Stimulated activated effector memory CD8-positive, alpha-beta T cell treated with anti-CD3 and anti-CD28 coated beads, Interleukin-12 subunit alpha, Interleukin-12 subunit beta, amount 100 ng/mL, for 72 hours (primary cell): ENCODE measurements at regions not wholly inside any gene's neighbourhood (a gene's known extent, or its start where the extent isn't known, plus 50 kb on each side); places are given as distances from the start of the nearest gene placed in this dataset.
"Not testable (repeated sequence)": the region's sequence is repeated elsewhere in the genome, so short reads cannot be mapped to it uniquely, and the experiment has no call there.

Source experiments
- ATAC-seq: fragments of 150-1000 bp; cut with Tn5 transposase; 2 replicates; pipeline ENCODE4 v1.10.0; 2021
- DNase-seq, 2 donors: peaks; one replicate each; pipeline ENCODE4 v3.0.0; 2021 to 2022; ENCODE audit warnings: low spot score in 2 of 2
- H3K27ac Mint-ChIP-seq: one replicate; pipeline ENCODE4 v1.8.0; 2022; ENCODE audit warnings: mild to moderate bottlenecking, mixed read lengths
- H3K36me3 Mint-ChIP-seq: one replicate; pipeline ENCODE4 v1.8.0; 2022; ENCODE audit warnings: mild to moderate bottlenecking, mixed read lengths
- H3K4me1 Mint-ChIP-seq: one replicate; pipeline ENCODE4 v1.8.0; 2022; ENCODE audit warnings: mixed read lengths
- H3K4me3 Mint-ChIP-seq: one replicate; pipeline ENCODE4 v1.8.0; 2022; ENCODE audit warnings: mild to moderate bottlenecking, mixed read lengths
- H3K9me3 Mint-ChIP-seq: one replicate; pipeline ENCODE4 v1.8.0; 2022; ENCODE audit warnings: mixed read lengths

GRCh38 chr7:146057958-146058357 is 58.6 kb upstream of the CNTNAP2 start:
- Mint-ChIP-seq H3K27ac (no peak overlapping the region), H3K9me3 (peaks cover 15% of the 10 kb centered on the region), H3K4me3 (no peak overlapping the region), H3K4me1 (no peaks in the 10 kb centered on the region), H3K36me3 (no peaks in the 10 kb centered on the region)
- no peak for ATAC-seq
- DNase-seq, result no peak

GRCh38 chr7:146054909-146055308 is 61.7 kb upstream of the CNTNAP2 start:
- ATAC-seq (no peak), DNase-seq (no peak)
- H3K4me3 Mint-ChIP-seq, result no peak overlapping the region
- H3K36me3 Mint-ChIP-seq, result no peaks in the 10 kb centered on the region
- no peak overlapping the region for H3K27ac Mint-ChIP-seq
- H3K9me3 Mint-ChIP-seq, result peaks cover 21% of the 10 kb centered on the region
- H3K4me1 Mint-ChIP-seq, result no peaks in the 10 kb centered on the region

GRCh38 chr7:146053492-146053891 is 63.1 kb upstream of the CNTNAP2 start:
- no peak for DNase-seq
- ATAC-seq, result no peak
- H3K9me3 Mint-ChIP-seq, result peaks cover 21% of the 10 kb centered on the region
- H3K36me3 Mint-ChIP-seq, result no peaks in the 10 kb centered on the region
- no peak overlapping the region for H3K27ac Mint-ChIP-seq
- H3K4me3 Mint-ChIP-seq, result no peak overlapping the region
- no peaks in the 10 kb centered on the region for H3K4me1 Mint-ChIP-seq

- not testable (repeated sequence) for H3K27ac Mint-ChIP-seq, H3K4me1 Mint-ChIP-seq, DNase-seq, ATAC-seq, H3K36me3 Mint-ChIP-seq, H3K4me3 Mint-ChIP-seq, H3K9me3 Mint-ChIP-seq
Observed at GRCh38 chr7:146043310-146043709, 73.3 kb upstream of the CNTNAP2 start.

GRCh38 chr7:146028251-146028750 is 88.3 kb upstream of the CNTNAP2 start:
- H3K27ac Mint-ChIP-seq, result no peak overlapping the region
- peaks cover 23% of the 10 kb centered on the region for H3K9me3 Mint-ChIP-seq
- no peaks in the 10 kb centered on the region for H3K36me3 Mint-ChIP-seq
- H3K4me3 Mint-ChIP-seq, result no peak overlapping the region
- DNase-seq, result no peak
- no peak for ATAC-seq
- no peaks in the 10 kb centered on the region for H3K4me1 Mint-ChIP-seq

GRCh38 chr7:146027243-146027642 is 89.4 kb upstream of the CNTNAP2 start:
- DNase-seq (no peak), ATAC-seq (no peak)
- H3K27ac Mint-ChIP-seq, result no peak overlapping the region
- no peaks in the 10 kb centered on the region for H3K4me1 Mint-ChIP-seq
- H3K4me3 Mint-ChIP-seq, result no peak overlapping the region
- peaks cover 23% of the 10 kb centered on the region for H3K9me3 Mint-ChIP-seq
- H3K36me3 Mint-ChIP-seq, result no peaks in the 10 kb centered on the region

- H3K4me3 Mint-ChIP-seq, result no peak overlapping the region
- H3K27ac Mint-ChIP-seq, result no peak overlapping the region
- DNase-seq (no peak), ATAC-seq (no peak)
- H3K36me3 Mint-ChIP-seq, result no peaks in the 10 kb centered on the region
- peaks cover 33% of the 10 kb centered on the region for H3K9me3 Mint-ChIP-seq
- no peaks in the 10 kb centered on the region for H3K4me1 Mint-ChIP-seq
Observed at GRCh38 chr7:146022776-146023175, 93.8 kb upstream of the CNTNAP2 start.

- not testable (repeated sequence) for H3K27ac Mint-ChIP-seq, DNase-seq, H3K4me1 Mint-ChIP-seq, H3K4me3 Mint-ChIP-seq, H3K36me3 Mint-ChIP-seq, ATAC-seq
- peaks cover 13% of the 10 kb centered on the region for H3K9me3 Mint-ChIP-seq
Observed at GRCh38 chr7:146019041-146020004, 97.3 kb upstream of the CNTNAP2 start.

GRCh38 chr7:146017366-146017765 is 99.2 kb upstream of the CNTNAP2 start:
- not testable (repeated sequence) for ATAC-seq, H3K4me3 Mint-ChIP-seq, H3K4me1 Mint-ChIP-seq, H3K36me3 Mint-ChIP-seq, H3K27ac Mint-ChIP-seq, DNase-seq
- H3K9me3 Mint-ChIP-seq, result peaks cover 11% of the 10 kb centered on the region

- H3K27ac Mint-ChIP-seq, ATAC-seq, DNase-seq, H3K4me1 Mint-ChIP-seq, H3K4me3 Mint-ChIP-seq, H3K36me3 Mint-ChIP-seq: not testable (repeated sequence)
- peaks cover 12% of the 10 kb centered on the region for H3K9me3 Mint-ChIP-seq
Observed at GRCh38 chr7:146014154-146014553, 102.4 kb upstream of the CNTNAP2 start.

GRCh38 chr7:146008293-146008692 is 108.3 kb upstream of the CNTNAP2 start:
- Mint-ChIP-seq H3K27ac (no peak overlapping the region), H3K4me3 (no peak overlapping the region), H3K4me1 (no peaks in the 10 kb centered on the region), H3K9me3 (peaks cover 19% of the 10 kb centered on the region), H3K36me3 (no peaks in the 10 kb centered on the region)
- no peak for DNase-seq
- no peak for ATAC-seq

GRCh38 chr7:146004805-146005204 is 111.8 kb upstream of the CNTNAP2 start:
- H3K36me3 Mint-ChIP-seq, result no peaks in the 10 kb centered on the region
- H3K27ac Mint-ChIP-seq, result no peak overlapping the region
- no peaks in the 10 kb centered on the region for H3K4me1 Mint-ChIP-seq
- peaks cover 18% of the 10 kb centered on the region for H3K9me3 Mint-ChIP-seq
- no peak overlapping the region for H3K4me3 Mint-ChIP-seq
- ATAC-seq, result no peak
- no peak for DNase-seq

GRCh38 chr7:146002431-146003078 is 114.0 kb upstream of the CNTNAP2 start:
- no peaks in the 10 kb centered on the region for H3K36me3 Mint-ChIP-seq
- DNase-seq (no peak), ATAC-seq (no peak)
- no peak overlapping the region for H3K27ac Mint-ChIP-seq
- H3K9me3 Mint-ChIP-seq, result peaks cover 14% of the 10 kb centered on the region
- no peaks in the 10 kb centered on the region for H3K4me1 Mint-ChIP-seq
- no peak overlapping the region for H3K4me3 Mint-ChIP-seq

- no peak for DNase-seq
Observed at GRCh38 chr7:146002008-146002407, 114.6 kb upstream of the CNTNAP2 start.

GRCh38 chr7:146000882-146001281 is 115.7 kb upstream of the CNTNAP2 start:
- Mint-ChIP-seq H3K27ac (no peak overlapping the region), H3K9me3 (peaks cover 14% of the 10 kb centered on the region), H3K36me3 (no peaks in the 10 kb centered on the region), H3K4me1 (no peaks in the 10 kb centered on the region), H3K4me3 (no peak overlapping the region)
- no peak for ATAC-seq
- no peak for DNase-seq

More at GRCh38 chr7:146002008-146002407, 114.6 kb upstream of the CNTNAP2 start:
- Mint-ChIP-seq H3K4me3 (no peak overlapping the region), H3K27ac (no peak overlapping the region), H3K9me3 (peaks cover 14% of the 10 kb centered on the region), H3K4me1 (no peaks in the 10 kb centered on the region), H3K36me3 (no peaks in the 10 kb centered on the region)
- no peak for ATAC-seq

GRCh38 chr7:145989469-145989868 is 127.1 kb upstream of the CNTNAP2 start:
- H3K27ac Mint-ChIP-seq, result no peak overlapping the region
- peaks cover 2% of the 10 kb centered on the region for H3K9me3 Mint-ChIP-seq
- DNase-seq (no peak), ATAC-seq (no peak)
- H3K4me3 Mint-ChIP-seq, result no peak overlapping the region
- no peaks in the 10 kb centered on the region for H3K36me3 Mint-ChIP-seq
- H3K4me1 Mint-ChIP-seq, result no peaks in the 10 kb centered on the region
